ENCODE measurements at regions not wholly inside any gene's neighbourhood (a gene's known extent, or its start where the extent isn't known, plus 50 kb on each side); places are given as distances from the start of the nearest gene placed in this dataset.

DNA sequence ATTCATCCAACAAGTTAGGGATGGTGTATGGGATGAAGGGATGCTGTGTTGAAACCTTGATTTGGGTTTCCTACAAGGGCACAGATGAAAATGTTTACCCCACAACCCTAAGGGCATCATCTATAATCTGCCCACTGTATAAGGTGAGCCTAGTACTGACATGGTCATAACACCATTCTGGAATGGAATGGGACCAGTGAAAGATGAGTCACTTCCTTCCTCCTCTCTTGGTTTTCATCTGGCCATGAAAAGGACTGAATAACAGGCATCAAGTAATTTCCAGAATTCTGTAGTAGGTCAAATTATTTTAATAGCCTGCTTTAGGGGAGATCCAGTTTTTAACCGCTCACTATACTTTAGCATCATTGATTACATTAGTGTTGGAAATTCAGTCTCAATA lies 538.6 kb downstream of the NR2F2 start:
- H3K36me3 ChIP-seq (ENCODE audit: control insufficient read depth, insufficient read depth, low read length): no peaks in the 10 kb centered on the region
- H3K27ac ChIP-seq (ENCODE audit: extremely low read depth, low read depth, low read length): no peak overlapping the region
- no peaks in the 10 kb centered on the region for H4K20me1 ChIP-seq (replicated peaks; ENCODE audit: control insufficient read depth, insufficient read depth, low read length)
- no peaks in the 10 kb centered on the region for H3K27me3 ChIP-seq (ENCODE audit: control insufficient read depth in 2 of 2, insufficient read depth in 2 of 2, low read length in 2 of 2)
- H3K9ac ChIP-seq (ENCODE audit: insufficient read depth in 1 of 2, low read depth in 2 of 2, low read length in 2 of 2): no peak overlapping the region
- BruUV-seq (replicated peaks): no TSS peak
- ATAC-seq (no peak), DNase-seq (ENCODE audit: extremely low read depth in 1 of 4, low spot score in 3 of 4) (no peak), FAIRE-seq (no peak)
- H3K4me2 ChIP-seq (ENCODE audit: insufficient read depth, low read length): no peak overlapping the region
- H3K4me3 ChIP-seq: no peak overlapping the region
- H3K79me2 ChIP-seq (ENCODE audit: control insufficient read depth, insufficient read depth, low read length): no peaks in the 10 kb centered on the region
- no peak overlapping the region for H2AFZ ChIP-seq (ENCODE audit: low read depth, low read length)
- no peaks in the 10 kb centered on the region for H3K9me1 ChIP-seq (ENCODE audit: control insufficient read depth, insufficient read depth, low read length)
- WGBS (ENCODE audit: insufficient coverage, low coverage, missing lambda C conversion rate): 0% methylated on average over 1 of the region's 1 CpG
- intact Hi-C loops (cut with micrococcal nuclease): no loop called here
- no peaks in the 10 kb centered on the region for H3K9me3 ChIP-seq (replicated peaks; ENCODE audit: control insufficient read depth, insufficient read depth, low read depth, low read length)
- CTCF ChIA-PET (ENCODE audit: low intra/inter-chr PET ratio): no interaction called here
- TF ChIP-seq HNRNPH1 (optimal IDR thresholded peaks at IDR 0.05; ENCODE audit: low read depth, low read length) (no peak), RB1 (IDR thresholded peaks at IDR 0.05; ENCODE audit: low read depth) (no peak), PURB (CRISPR knock-in tag; IDR thresholded peaks at IDR 0.05; ENCODE audit: low read depth) (no peak), ZNF696 (CRISPR knock-in tag; conservative IDR thresholded peaks at IDR 0.05) (no peak), POLR2B (IDR thresholded peaks at IDR 0.05; ENCODE audit: low read depth, partially characterized antibody) (no peak), TEAD4 (IDR thresholded peaks at IDR 0.05; ENCODE audit: low read length) (no peak), TEAD4 (CRISPR knock-in tag; IDR thresholded peaks at IDR 0.05; ENCODE audit: borderline replicate concordance) (no peak), SMARCE1 (IDR thresholded peaks at IDR 0.05) (no peak), PRPF4 (IDR thresholded peaks at IDR 0.05; ENCODE audit: insufficient read depth, low read depth, low read length, poor library complexity, severe bottlenecking) (no peak), DIDO1 (tag; IDR thresholded peaks at IDR 0.05; ENCODE audit: low read depth) (no peak)
- TF ChIP-seq, protein P1, sequence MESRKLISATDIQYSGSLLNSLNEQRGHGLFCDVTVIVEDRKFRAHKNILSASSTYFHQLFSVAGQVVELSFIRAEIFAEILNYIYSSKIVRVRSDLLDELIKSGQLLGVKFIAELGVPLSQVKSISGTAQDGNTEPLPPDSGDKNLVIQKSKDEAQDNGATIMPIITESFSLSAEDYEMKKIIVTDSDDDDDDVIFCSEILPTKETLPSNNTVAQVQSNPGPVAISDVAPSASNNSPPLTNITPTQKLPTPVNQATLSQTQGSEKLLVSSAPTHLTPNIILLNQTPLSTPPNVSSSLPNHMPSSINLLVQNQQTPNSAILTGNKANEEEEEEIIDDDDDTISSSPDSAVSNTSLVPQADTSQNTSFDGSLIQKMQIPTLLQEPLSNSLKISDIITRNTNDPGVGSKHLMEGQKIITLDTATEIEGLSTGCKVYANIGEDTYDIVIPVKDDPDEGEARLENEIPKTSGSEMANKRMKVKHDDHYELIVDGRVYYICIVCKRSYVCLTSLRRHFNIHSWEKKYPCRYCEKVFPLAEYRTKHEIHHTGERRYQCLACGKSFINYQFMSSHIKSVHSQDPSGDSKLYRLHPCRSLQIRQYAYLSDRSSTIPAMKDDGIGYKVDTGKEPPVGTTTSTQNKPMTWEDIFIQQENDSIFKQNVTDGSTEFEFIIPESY (CRISPR knock-in tag; IDR thresholded peaks at IDR 0.05): no peak
- TF ChIP-seq, protein P2, sequence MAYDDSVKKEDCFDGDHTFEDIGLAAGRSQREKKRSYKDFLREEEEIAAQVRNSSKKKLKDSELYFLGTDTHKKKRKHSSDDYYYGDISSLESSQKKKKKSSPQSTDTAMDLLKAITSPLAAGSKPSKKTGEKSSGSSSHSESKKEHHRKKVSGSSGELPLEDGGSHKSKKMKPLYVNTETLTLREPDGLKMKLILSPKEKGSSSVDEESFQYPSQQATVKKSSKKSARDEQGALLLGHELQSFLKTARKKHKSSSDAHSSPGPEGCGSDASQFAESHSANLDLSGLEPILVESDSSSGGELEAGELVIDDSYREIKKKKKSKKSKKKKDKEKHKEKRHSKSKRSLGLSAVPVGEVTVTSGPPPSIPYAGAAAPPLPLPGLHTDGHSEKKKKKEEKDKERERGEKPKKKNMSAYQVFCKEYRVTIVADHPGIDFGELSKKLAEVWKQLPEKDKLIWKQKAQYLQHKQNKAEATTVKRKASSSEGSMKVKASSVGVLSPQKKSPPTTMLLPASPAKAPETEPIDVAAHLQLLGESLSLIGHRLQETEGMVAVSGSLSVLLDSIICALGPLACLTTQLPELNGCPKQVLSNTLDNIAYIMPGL (CRISPR knock-in tag; IDR thresholded peaks at IDR 0.05): no peak
- no peaks in the 10 kb centered on the region for H3K4me1 ChIP-seq (replicated peaks in 1 of 2; ENCODE audit: control insufficient read depth in 2 of 2, insufficient read depth in 2 of 2, low read length in 2 of 2)
- POLR2A ChIA-PET: no interaction called here
- in situ Hi-C loops (cut with MboI): no loop called here

All from K562 (cell line).